DOHH2 (cell line): ENCODE measurements at regions not wholly inside any gene's neighbourhood (a gene's known extent, or its start where the extent isn't known, plus 50 kb on each side); places are given as distances from the start of the nearest gene placed in this dataset.

Source experiments
- EZH2phosphoT487 ChIP-seq: fragments of 200-600 bp; sonication (generic); IDR thresholded peaks from 2 replicates; pipeline ENCODE4 v1.6.1; 2017; ENCODE audit warnings: borderline replicate concordance, mild to moderate bottlenecking, antibody characterized with exemption, low read length, moderate library complexity, mixed read lengths
- TF ChIP-seq, protein P1 (sequence below): fragments of 200-600 bp; sonication (generic); IDR thresholded peaks from one replicate; pipeline ENCODE4 v1.5.1; 2014; ENCODE audit warnings: antibody characterized with exemption, mild to moderate bottlenecking, low read depth, low read length; ENCODE audit not compliant: poor library complexity, severe bottlenecking

- TF ChIP-seq, protein P1, sequence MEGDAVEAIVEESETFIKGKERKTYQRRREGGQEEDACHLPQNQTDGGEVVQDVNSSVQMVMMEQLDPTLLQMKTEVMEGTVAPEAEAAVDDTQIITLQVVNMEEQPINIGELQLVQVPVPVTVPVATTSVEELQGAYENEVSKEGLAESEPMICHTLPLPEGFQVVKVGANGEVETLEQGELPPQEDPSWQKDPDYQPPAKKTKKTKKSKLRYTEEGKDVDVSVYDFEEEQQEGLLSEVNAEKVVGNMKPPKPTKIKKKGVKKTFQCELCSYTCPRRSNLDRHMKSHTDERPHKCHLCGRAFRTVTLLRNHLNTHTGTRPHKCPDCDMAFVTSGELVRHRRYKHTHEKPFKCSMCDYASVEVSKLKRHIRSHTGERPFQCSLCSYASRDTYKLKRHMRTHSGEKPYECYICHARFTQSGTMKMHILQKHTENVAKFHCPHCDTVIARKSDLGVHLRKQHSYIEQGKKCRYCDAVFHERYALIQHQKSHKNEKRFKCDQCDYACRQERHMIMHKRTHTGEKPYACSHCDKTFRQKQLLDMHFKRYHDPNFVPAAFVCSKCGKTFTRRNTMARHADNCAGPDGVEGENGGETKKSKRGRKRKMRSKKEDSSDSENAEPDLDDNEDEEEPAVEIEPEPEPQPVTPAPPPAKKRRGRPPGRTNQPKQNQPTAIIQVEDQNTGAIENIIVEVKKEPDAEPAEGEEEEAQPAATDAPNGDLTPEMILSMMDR: no peak
- no peak for TF ChIP-seq EZH2phosphoT487
Measured at GRCh38 chr6:6751266-6751596, 162.7 kb downstream of the LY86 start.
